Stimulated activated CD4-positive, alpha-beta T cell treated with anti-CD3 and anti-CD28 coated beads, Interleukin-12 subunit alpha, Interleukin-12 subunit beta, amount 100 ng/mL, for 4 hours (primary cell): ENCODE measurements at regions not wholly inside any gene's neighbourhood (a gene's known extent, or its start where the extent isn't known, plus 50 kb on each side); places are given as distances from the start of the nearest gene placed in this dataset.

ENCODE experiments used
- DNase-seq: peaks from one replicate; pipeline ENCODE4 v3.0.0-alpha.2; 2020

DNA sequence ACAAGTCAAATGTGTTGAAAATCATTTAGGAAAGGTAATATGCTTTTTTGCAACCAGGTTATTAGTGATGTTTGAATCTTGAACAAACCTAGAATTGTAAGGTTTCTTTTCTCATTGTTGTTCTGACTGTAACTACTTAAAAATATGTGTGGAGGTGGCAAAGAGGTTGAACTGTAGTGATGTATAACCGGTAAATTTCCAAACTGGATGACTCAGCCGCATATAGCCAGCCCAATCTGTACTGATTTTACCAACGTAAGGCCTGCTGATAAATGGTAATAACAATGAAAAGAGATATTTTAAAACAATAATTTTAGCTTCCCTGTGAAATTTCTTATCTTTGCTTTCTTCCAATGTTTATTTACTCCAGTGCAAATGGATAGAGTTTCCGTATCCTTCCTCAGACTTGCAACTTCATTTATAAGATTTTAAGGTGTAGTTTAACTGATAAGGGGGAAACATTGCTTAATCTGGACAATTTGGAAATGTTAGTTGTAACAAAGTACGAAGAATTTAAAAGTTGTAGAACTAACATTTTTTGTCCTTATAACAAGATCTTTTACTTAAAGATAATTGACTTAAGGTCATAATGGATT, 1170.4 kb upstream of the ZEB2 start:
- no peak for DNase-seq

DNA sequence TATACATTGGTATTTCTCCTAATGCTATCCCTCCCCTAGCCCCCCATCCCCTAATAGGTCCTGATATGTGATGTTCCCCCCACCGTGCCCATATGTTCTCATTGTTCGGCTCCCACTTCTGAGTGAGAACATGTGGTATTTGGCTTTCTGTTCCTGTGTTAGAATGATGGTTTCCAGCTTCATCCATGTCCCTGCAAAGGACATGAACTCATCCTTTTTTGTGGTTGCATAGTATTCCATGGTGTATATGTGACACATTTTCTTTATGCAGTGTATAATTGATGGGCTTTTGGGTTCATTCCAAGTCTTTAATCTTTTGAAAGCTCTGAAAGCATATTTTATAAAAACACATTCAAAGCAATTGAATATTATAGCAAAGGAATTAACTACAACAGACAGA, 1169.4 kb upstream of the ZEB2 start:
- DNase-seq, result no peak

DNA sequence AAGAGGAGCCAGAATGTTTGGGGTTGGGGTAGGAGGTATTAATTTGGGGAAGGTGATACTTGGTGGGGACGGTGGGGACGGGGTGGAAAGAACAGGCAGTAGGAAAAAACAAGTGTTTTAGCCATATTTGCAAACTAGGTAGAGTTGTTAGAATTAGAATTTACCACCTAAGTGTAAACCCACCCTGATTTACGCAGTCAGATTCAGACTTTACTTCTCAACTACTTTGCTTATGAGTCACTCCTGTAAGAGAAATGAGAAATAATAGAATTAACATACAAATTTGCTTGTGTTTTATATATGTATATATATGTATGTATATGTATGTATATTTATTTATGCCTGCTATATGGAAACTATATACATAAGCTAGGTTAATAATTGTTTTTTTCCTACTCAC, 1168.2 kb upstream of the ZEB2 start:
- DNase-seq, result no peak

DNA sequence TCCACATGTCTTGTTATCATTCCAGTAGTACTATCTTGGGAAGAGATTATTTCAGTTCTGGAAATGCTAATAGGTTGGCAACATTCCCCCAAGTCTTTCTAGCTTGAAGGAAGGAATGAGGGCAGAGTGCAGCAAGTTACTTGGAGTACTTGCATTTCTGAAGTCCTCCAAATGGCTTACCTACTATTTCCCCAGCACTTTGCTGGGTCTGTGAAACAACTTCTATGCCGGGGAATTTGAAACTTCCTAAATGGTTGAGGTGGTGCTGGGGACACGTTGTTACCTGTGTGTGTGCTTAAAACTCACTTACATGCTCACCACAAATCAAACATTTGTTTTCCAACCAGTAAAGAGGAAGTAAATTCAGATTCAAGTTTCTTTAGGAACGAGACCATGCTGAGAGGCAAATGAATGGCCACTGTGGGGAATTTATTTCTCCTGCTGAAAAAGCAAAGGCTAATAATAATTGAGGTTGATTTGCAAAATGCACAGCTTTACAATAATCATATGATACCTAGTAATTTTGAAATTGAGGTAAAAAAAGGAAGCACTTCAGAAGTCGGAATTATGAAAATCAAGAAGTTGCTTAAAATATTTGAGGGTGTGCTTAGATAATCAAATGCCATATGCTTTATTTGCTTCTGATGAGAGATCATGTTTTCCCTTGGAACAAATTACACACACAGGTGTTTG, 1167.7 kb upstream of the ZEB2 start:
- DNase-seq, result no peak

DNA sequence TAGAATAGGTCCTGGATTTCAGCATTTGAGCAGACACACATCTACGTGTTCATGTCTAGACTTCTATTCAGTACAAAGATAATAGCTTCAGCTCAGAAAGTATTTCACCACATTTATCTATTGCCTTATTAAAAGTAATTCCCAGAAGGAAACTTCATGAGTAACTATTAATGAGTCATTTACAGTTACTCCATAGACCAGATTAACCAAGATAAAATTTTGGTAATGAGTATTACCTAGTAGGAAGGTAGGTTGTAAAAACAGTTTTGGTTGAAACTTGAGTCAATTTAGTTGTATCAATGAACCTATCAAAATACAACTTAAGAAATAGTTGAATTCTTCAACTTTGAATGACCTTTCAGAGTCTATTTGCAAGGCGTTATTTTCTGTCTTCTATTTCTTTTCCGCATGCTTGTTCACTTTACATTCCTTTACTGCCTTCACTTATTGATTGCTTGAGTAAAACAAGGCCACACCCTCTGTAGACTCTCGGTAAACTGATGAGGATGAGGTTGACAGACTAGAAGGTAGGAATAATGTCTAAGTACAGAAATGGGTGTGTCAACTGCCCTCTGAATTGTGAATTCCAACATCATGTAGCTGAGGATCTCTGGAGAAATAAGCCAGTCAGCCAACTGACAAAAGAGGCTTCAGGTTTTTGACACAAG, 1165.6 kb upstream of the ZEB2 start:
- no peak for DNase-seq

DNA sequence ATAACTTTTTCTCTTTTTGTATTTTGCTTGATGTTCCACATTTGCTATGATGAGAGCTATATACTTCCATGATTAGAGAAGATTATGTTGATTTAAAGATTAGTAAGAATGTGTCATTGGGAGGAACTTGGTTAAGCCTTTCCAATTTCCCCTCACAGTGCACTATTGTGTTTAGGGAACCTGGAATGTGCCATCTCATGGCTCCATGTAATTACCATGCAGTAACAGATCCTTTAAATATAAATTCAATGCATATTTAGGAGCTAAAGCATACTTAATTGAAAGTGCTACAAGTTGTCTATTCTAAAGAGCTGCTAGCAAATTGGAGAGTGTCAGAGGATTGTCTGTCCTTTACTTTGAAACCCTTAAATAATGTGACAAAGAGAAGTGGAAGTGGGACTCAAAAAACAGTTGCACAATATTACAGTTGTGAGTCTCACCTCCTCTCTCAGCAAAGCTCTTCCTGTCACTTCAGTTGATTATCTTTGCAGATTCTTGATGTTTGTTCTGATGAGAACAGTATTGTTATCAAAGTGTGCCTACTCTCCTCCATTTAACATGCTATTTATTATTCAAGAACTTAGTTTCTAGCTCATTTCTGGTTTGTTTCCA, 1162.7 kb upstream of the ZEB2 start:
- DNase-seq, result no peak

DNA sequence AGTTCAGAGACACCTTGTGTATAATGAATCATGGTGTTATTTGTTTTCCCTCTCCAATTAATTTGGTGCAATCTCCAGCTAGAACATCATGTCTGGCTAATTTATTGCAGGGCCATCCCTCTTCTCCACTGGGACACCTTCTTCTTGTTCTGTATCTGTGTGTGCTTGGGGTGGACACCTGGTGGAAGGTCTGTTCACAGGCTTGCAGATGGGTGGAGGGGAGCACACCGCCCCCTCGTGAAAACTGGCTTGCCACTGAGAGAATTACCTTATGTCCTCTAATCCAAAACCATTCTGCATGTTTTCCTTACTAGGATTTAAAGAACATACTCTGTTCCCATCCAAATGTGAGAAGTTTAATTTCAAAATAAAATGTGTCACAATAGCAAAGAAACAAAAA, 1160.4 kb upstream of the ZEB2 start:
- no peak for DNase-seq

DNA sequence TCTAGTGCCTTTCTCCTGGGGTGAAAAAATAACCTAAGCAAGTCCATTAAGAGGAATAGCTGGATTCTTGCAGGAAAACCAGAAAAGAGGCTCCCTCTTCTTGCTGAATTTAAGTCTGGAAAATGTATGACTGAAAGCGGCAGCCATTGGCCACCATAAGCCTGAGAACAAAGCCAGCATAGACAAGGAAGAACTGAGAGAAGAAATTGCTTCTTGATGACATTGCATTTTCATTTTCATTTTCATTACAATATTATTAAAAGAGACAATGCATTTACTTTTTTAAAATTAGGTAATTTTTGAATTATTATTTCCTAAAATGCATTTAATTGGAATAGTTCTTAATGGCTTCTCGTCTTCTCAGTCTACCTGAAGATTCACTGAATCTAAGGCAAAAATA, 1157.5 kb upstream of the ZEB2 start:
- DNase-seq, result no peak

DNA sequence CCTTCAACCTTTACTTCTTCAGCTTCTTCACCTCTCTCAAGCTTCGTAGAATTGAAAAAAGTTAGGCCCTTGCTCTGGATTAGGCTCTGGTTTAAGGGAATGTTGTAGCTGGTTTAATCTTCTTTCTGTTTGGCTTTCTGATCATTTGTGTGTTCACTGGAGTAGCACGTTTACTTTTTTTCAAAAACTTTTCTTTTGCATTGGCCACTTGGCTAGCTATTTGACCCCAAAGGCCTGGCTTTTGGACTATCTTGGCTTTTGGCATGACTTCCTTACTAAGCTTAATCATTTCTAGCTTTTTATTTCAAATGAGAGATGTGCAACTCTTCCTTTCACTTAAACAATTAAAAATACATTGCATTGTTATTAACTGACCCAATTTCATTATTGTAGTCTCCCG, 1154.8 kb upstream of the ZEB2 start:
- no peak for DNase-seq

DNA sequence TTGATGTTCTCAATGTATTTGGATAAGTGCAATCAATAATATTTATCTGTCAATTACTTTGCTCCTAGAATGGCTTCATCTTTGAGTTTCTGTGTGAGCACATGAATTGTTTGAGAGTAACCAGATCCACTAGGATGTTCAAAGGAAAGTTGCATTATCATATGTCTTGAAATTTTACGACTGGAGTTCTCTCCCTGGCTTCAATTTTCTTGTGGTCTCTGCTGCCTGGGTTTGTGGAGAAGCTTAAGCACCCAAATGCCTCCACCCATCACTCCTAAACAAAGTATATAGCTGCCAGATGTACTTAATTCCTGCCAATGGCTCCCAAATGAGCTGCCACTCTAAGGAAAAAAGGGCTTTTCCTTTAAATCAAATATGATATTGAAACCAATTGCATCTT, 1149.4 kb upstream of the ZEB2 start:
- no peak for DNase-seq

DNA sequence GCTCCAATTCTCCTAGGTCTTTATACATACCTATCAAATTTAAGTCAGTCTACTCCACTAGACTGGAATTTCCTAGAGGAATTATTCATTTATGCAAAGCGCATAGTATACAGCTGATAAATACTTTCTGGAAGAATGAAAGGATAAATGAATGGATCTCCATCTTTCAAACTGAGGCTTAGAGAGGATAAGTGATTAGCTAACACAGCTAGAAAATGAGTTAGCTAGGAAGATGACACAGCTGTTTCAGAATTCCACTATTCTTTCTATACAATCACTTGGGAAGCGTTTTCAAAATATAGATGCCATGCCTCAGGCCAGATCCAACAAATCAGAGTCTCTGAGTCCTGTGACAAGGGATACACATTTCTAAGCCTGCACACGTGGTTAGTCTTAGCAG, 1146.6 kb upstream of the ZEB2 start:
- no peak for DNase-seq

DNA sequence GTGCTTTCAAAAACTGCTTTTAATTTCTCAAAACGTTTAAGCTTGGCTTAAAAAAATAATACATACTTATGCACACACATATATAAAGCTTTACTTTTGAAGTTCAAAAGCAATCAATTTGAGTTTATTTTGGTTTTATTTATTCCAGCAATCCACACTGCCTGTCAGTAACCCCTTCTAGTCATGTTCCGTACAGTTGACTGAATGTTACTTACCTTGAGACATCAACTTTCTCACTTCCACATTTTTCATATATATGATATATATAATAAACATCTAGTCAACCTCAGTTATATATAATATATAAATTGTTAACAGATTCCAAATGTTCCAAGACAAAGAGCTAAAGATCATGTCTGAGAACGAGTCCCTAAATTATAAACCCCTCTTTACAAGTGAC, 1137.3 kb upstream of the ZEB2 start:
- no peak for DNase-seq

DNA sequence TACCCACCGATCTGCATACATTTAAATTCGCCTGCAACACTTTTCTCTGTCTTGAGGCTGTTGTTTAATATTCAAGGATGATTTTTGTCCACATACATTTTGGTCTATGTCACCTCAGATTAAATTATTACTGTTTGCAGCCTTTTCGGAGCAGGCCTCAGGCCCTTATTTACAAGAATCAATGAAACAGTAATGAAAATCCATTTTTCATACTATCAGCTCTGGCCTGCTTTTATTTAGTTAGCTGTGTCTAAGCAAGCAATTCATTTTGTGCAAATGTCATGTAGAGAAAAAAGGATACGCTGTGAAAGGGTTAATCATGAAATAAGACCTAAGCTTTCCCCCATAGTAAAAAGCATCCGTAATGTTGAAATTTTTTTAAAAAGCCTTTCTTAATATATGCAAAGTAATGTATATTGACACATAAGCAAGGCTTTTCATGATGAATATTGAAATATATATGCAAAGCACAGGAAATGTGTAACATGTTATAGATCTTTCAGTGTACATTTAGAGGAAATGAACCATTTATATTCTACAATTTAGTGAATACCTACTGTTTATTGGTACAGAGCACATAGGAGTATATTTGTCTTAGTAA, 1135.3 kb upstream of the ZEB2 start:
- no peak for DNase-seq

DNA sequence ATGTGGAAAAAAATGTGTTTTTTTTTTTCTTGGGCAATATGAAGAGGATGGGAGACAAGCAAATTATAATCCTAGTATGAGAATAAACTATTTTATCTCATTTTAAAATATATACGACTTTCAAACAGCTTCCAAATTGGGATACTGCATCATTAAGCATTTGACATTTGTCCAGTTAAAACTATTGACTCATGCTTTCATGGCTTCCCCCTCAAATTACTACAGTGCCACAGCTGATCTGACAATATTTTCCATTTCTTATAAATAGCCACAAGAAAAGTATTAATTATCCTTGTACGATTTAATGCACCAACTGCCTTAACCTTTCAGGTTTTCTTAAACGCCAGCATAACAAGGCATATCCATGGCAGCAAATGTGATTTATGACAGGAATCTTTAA, 1134.8 kb upstream of the ZEB2 start:
- no peak for DNase-seq

DNA sequence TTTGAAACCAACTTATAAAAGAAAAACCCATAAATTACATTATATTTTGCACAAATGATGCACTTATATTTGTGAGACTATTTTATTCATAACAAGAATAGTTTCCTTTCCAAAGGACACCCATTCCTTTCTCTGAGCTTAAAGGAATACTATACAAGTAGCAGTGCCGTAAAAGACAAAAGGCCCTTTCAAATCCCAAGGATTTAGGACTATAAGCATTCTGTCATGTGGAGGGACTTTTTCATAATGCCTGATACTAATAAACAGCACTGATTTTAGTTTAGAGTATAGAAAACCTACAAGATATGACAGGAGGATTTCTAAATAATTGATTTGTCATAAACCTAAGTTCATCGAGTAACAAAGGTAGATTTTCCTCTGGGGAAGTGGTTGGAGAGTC, 1134.2 kb upstream of the ZEB2 start:
- no peak for DNase-seq

DNA sequence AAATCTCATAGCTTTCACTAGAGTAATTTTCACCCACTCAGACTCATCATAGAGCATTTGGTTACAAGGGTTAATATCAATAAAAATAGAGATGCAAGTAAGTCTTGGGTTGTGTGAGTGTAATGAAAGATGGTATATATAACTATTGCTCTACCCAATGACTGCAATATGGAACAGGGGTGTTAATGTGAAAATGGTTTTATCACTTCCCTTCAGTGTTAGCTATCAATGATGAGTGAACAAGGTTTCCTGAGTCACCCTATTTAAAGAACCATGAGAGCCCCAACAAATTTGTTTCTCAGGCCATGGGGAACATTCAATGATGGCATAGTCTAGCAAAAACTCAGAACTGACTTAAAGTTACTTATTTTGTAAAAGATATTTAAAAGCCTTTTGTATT, 1133.6 kb upstream of the ZEB2 start:
- DNase-seq, result no peak

DNA sequence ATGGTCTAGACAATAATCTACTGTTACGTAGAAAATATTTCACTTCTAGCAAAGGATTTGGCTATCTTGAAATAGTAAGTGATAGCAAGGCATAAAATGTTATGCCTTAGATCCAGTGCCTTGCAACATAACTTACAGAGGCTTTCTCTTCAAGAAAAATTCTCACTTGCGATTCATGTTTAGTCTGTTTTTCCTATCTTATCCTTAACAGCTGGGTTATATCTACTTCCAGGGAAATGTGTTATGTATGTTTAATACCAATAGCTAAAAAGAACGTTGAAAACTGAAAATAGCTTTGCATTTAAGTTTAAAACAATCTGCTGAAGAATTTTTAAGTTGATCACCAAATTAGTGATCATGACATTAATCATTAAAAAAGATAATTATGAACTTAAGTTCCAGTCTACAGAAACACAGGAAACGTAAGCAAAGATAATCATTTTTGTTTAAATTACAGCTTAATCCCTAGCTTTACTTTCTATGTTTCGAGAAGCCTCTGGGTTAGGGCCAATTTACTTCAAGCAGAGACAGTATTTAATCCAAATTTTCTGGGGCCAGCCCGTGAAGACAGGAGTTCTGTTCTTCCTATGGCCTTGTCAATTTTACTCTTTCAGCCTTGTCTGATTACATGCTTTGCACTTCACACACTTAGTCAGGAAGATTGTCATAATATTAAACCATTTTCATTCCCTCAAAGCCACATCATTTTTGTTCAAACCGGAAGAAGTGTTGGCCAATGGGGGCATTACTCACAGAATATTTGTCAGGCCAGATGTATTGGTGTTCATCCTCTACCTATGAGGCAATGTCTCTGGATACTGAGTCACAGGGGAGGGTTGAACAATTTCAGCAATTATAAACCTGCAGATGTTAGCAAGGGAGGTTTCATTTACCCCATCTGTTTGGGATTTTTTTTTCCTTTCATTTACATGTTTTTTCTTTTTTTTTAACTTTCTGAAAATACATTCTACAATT, 1132.9 kb upstream of the ZEB2 start:
- no peak for DNase-seq

DNA sequence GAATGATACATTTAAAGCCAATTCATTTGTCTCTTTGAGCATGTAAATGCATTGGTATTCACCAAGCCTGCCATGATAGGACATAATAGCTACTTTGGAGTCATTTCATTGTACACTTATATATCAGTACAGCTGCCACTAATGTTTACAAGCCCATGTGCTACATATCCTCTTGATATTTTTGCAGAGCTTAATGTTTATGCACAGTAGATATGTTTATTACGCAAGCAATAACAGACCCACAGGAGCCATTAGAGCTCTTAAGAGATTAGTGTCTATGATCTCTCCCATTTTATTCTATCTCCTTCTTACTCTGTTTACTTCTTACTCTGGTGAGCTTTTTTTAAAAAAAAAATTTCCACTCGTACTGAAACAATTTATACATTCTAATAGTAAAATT, 1132.1 kb upstream of the ZEB2 start:
- DNase-seq, result no peak

DNA sequence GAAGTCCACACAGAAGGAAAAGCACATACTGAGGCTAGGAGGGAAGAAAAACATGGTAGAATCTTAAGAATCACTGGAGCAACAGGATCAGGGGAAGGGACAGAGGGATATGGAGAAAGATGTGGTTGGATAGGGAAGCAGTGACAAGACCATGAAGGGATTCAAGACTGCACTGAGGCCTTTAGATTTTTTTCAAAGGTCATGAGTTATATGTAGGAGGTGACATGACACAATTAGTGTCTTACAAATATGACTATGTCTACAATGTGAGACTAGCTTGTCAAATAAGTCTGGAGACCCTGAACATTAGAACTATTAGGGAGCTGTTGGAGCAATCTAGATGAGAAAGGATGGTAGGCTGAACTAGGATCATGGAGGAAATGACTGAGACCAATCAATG, 1130.3 kb upstream of the ZEB2 start:
- no peak for DNase-seq

DNA sequence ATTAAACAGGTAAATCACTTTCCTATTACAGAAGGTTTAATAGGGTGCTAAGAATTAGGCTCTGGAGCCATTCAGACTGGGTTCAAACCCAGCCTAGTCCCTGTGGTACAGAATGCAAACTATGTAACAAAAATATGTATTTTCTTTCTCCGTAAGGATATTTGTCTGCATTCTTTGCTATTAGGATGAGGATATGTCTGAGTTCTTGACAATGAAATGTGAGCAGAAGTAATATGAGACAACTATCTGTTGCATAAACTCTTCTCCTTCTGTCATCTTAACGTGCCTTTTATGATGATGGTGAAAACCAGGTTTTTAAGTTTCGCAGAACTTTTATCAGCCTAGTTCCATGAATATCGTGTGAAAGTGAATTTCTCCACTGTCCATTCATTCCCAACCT, 1129.1 kb upstream of the ZEB2 start:
- DNase-seq, result no peak

DNA sequence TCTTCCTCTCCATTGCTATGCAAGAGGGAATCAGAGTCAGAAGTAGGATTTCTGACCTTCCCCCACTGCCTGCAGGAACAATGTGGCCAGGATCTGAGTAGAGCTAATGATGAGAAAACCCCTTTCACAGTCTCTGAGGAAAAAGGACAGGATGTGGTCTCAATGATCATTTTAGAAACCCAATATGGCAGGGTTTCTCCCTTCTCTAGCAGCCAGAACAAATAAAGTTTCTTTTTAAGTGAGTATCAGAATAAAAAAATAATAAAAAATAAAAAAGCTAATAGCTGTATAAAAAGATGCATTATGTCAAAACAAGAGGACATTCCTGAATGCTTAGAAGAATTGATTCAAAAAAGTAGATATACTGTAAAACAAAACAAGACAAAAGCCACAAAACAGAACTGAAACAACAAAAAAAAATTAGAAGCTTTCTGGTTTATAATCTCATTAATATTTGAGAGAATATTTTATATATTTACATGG, 1124.9 kb upstream of the ZEB2 start:
- DNase-seq, result no peak

DNA sequence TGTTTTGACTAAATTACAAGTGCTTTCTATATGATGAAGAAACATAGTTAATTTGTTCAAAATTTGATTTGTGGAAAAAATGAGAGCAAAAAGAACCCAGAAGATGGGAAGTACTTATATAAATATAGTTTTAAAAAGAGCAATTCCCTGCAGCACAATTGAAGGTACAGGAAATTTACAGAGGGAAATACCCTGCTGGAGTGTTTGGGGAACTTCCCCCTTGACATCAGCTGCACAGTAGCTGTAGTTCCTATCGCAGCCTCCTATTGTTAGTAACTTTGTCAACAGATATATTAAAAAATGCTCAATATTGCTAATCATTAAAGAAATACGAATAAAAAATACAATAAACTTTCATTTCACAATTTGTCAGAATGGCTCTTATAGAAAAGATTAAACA, 1118.8 kb upstream of the ZEB2 start:
- DNase-seq, result no peak
